ENCODE measurements at regions not wholly inside any gene's neighbourhood (a gene's known extent, or its start where the extent isn't known, plus 50 kb on each side); places are given as distances from the start of the nearest gene placed in this dataset.

- TF ChIP-seq, protein P1, sequence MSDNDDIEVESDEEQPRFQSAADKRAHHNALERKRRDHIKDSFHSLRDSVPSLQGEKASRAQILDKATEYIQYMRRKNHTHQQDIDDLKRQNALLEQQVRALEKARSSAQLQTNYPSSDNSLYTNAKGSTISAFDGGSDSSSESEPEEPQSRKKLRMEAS (CRISPR knock-in tag; IDR thresholded peaks at IDR 0.05): no peak
- TF ChIP-seq ATF1 (CRISPR knock-in tag; IDR thresholded peaks at IDR 0.05) (no peak), NFYB (CRISPR knock-in tag; conservative IDR thresholded peaks at IDR 0.05; ENCODE audit: low read depth) (no peak), ATF3 (CRISPR knock-in tag; conservative IDR thresholded peaks at IDR 0.05) (no peak)
- TF ChIP-seq, protein P2, sequence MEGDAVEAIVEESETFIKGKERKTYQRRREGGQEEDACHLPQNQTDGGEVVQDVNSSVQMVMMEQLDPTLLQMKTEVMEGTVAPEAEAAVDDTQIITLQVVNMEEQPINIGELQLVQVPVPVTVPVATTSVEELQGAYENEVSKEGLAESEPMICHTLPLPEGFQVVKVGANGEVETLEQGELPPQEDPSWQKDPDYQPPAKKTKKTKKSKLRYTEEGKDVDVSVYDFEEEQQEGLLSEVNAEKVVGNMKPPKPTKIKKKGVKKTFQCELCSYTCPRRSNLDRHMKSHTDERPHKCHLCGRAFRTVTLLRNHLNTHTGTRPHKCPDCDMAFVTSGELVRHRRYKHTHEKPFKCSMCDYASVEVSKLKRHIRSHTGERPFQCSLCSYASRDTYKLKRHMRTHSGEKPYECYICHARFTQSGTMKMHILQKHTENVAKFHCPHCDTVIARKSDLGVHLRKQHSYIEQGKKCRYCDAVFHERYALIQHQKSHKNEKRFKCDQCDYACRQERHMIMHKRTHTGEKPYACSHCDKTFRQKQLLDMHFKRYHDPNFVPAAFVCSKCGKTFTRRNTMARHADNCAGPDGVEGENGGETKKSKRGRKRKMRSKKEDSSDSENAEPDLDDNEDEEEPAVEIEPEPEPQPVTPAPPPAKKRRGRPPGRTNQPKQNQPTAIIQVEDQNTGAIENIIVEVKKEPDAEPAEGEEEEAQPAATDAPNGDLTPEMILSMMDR (IDR thresholded peaks at IDR 0.05): no peak
Measured at GRCh38 chr5:146971401-146971800, 92.8 kb upstream of the PPP2R2B start.

Data from WTC11 (cell line).